MM.1S (cell line): ENCODE measurements at regions not wholly inside any gene's neighbourhood (a gene's known extent, or its start where the extent isn't known, plus 50 kb on each side); places are given as distances from the start of the nearest gene placed in this dataset.

ENCODE experiments used
- DNase-seq: peaks from one replicate; pipeline ENCODE4 v3.0.0-alpha.2; 2015
- H2AFZ ChIP-seq: fragments of 300-600 bp; sonication (generic); 2 replicates; pipeline ENCODE4 v1.6.0; 2016; ENCODE audit warnings: antibody characterized with exemption, low read length
- H3F3A ChIP-seq: fragments of 300-600 bp; sonication (generic); 2 replicates; pipeline ENCODE4 v1.6.1; 2016; ENCODE audit warnings: mild to moderate bottlenecking, antibody characterized with exemption, low read length, moderate library complexity, mixed read lengths; ENCODE audit not compliant: insufficient read depth
- H3K27ac ChIP-seq: fragments of 300-600 bp; sonication (generic); 2 replicates; pipeline ENCODE4 v1.5.1; 2016; ENCODE audit warnings: mild to moderate bottlenecking, low read length
- H3K27me3 ChIP-seq: fragments of 300-600 bp; sonication (generic); replicated peaks from 2 replicates; pipeline ENCODE4 v1.6.0; 2016; ENCODE audit warnings: low read length; ENCODE audit not compliant: insufficient read depth
- H3K36me3 ChIP-seq: fragments of 300-600 bp; sonication (generic); replicated peaks from 2 replicates; pipeline ENCODE4 v1.6.1; 2016; ENCODE audit warnings: mild to moderate bottlenecking, low read length, mixed read lengths; ENCODE audit not compliant: insufficient read depth
- H3K4me1 ChIP-seq: fragments of 300-600 bp; sonication (generic); 2 replicates; pipeline ENCODE4 v1.6.1; 2016; ENCODE audit warnings: low read length, mixed read lengths
- H3K4me2 ChIP-seq: fragments of 300-600 bp; sonication (generic); 2 replicates; pipeline ENCODE4 v1.6.0; 2016; ENCODE audit warnings: low read depth, low read length
- H3K4me3 ChIP-seq: fragments of 300-600 bp; sonication (generic); 2 replicates; pipeline ENCODE4 v1.5.1; 2016; ENCODE audit warnings: low read length, mixed read lengths
- H3K79me2 ChIP-seq: fragments of 300-600 bp; sonication (generic); 2 replicates; pipeline ENCODE4 v1.6.1; 2016; ENCODE audit warnings: mixed run types, low read length, mixed read lengths
- H3K9ac ChIP-seq: fragments of 300-600 bp; sonication (generic); 2 replicates; pipeline ENCODE4 v1.6.1; 2016; ENCODE audit warnings: low read length, mixed read lengths
- H3K9me2 ChIP-seq: fragments of 300-600 bp; sonication (generic); replicated peaks from 2 replicates; pipeline ENCODE4 v1.6.1; 2016; ENCODE audit warnings: mild to moderate bottlenecking, low read length, mixed read lengths; ENCODE audit not compliant: insufficient read depth
- H3K9me3 ChIP-seq: fragments of 300-600 bp; sonication (generic); replicated peaks from 2 replicates; pipeline ENCODE4 v1.6.1; 2016; ENCODE audit warnings: mild to moderate bottlenecking, low read length, mixed read lengths; ENCODE audit not compliant: insufficient read depth
- H4K20me1 ChIP-seq: fragments of 300-600 bp; sonication (generic); 2 replicates; pipeline ENCODE4 v1.6.1; 2016; ENCODE audit warnings: mild to moderate bottlenecking, low read length, moderate library complexity, mixed read lengths; ENCODE audit not compliant: insufficient read depth
- EZH2 ChIP-seq: fragments of 300-600 bp; sonication (generic); optimal IDR thresholded peaks from 2 replicates; pipeline ENCODE3; 2017; ENCODE audit warnings: low read depth, mild to moderate bottlenecking, antibody characterized with exemption, low read length, mixed read lengths
- EZH2phosphoT487 ChIP-seq: fragments of 300-600 bp; sonication (generic); IDR thresholded peaks from 2 replicates; pipeline ENCODE4 v1.6.1; 2018; ENCODE audit warnings: antibody characterized with exemption, low read length
- TF ChIP-seq, protein P1 (sequence below): fragments of 300-600 bp; sonication (generic); IDR thresholded peaks from 2 replicates; pipeline ENCODE4 v1.5.1; 2016; ENCODE audit warnings: antibody characterized with exemption, low read length, mixed read lengths

GRCh38 chr10:30176776-30177533, 117.6 kb upstream of the JCAD start:
- Histone ChIP-seq H3K9me2 (no peaks in the 10 kb centered on the region), H3K9me3 (no peaks in the 10 kb centered on the region), H3K9ac (no peak overlapping the region), H3K27ac (no peak overlapping the region), H3K4me1 (no peaks in the 10 kb centered on the region), H3K4me2 (no peak overlapping the region), H3K36me3 (no peaks in the 10 kb centered on the region), H4K20me1 (no peaks in the 10 kb centered on the region), H3K27me3 (no peaks in the 10 kb centered on the region), H3K4me3 (no peak overlapping the region), H2AFZ (no peak overlapping the region), H3F3A (no peaks in the 10 kb centered on the region), H3K79me2 (no peaks in the 10 kb centered on the region)
- no peak for DNase-seq
- TF ChIP-seq EZH2phosphoT487 (no peak), EZH2 (no peak)
- TF ChIP-seq, protein P1, sequence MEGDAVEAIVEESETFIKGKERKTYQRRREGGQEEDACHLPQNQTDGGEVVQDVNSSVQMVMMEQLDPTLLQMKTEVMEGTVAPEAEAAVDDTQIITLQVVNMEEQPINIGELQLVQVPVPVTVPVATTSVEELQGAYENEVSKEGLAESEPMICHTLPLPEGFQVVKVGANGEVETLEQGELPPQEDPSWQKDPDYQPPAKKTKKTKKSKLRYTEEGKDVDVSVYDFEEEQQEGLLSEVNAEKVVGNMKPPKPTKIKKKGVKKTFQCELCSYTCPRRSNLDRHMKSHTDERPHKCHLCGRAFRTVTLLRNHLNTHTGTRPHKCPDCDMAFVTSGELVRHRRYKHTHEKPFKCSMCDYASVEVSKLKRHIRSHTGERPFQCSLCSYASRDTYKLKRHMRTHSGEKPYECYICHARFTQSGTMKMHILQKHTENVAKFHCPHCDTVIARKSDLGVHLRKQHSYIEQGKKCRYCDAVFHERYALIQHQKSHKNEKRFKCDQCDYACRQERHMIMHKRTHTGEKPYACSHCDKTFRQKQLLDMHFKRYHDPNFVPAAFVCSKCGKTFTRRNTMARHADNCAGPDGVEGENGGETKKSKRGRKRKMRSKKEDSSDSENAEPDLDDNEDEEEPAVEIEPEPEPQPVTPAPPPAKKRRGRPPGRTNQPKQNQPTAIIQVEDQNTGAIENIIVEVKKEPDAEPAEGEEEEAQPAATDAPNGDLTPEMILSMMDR: no peak

GRCh38 chr10:30176182-30176581, 116.8 kb upstream of the JCAD start:
- no peaks in the 10 kb centered on the region for H3F3A ChIP-seq
- no peak overlapping the region for H3K27ac ChIP-seq
- no peaks in the 10 kb centered on the region for H3K9me2 ChIP-seq
- H3K79me2 ChIP-seq: no peaks in the 10 kb centered on the region
- no peak overlapping the region for H2AFZ ChIP-seq
- no peaks in the 10 kb centered on the region for H4K20me1 ChIP-seq
- H3K4me3 ChIP-seq: no peak overlapping the region
- H3K4me2 ChIP-seq: no peak overlapping the region
- H3K27me3 ChIP-seq: no peaks in the 10 kb centered on the region
- no peaks in the 10 kb centered on the region for H3K4me1 ChIP-seq
- H3K9ac ChIP-seq: no peak overlapping the region
- DNase-seq: no peak
- no peak for TF ChIP-seq EZH2
- TF ChIP-seq, protein P1: no peak
- TF ChIP-seq EZH2phosphoT487: no peak
- no peaks in the 10 kb centered on the region for H3K36me3 ChIP-seq
- no peaks in the 10 kb centered on the region for H3K9me3 ChIP-seq

- H3K4me2 ChIP-seq: no peak overlapping the region
- no peak overlapping the region for H3K4me3 ChIP-seq
- no peak overlapping the region for H3K9ac ChIP-seq
- no peak overlapping the region for H2AFZ ChIP-seq
- H3K9me2 ChIP-seq: no peaks in the 10 kb centered on the region
- no peaks in the 10 kb centered on the region for H3K79me2 ChIP-seq
- no peaks in the 10 kb centered on the region for H3K4me1 ChIP-seq
- no peaks in the 10 kb centered on the region for H3F3A ChIP-seq
- H3K27ac ChIP-seq: no peak overlapping the region
- no peaks in the 10 kb centered on the region for H3K9me3 ChIP-seq
- H4K20me1 ChIP-seq: no peaks in the 10 kb centered on the region
- no peak for DNase-seq
- no peak for TF ChIP-seq EZH2
- TF ChIP-seq, protein P1: no peak
- TF ChIP-seq EZH2phosphoT487: no peak
- no peaks in the 10 kb centered on the region for H3K36me3 ChIP-seq
- H3K27me3 ChIP-seq: no peaks in the 10 kb centered on the region
Observed at GRCh38 chr10:30172673-30173072, 113.3 kb upstream of the JCAD start.
